Spleen (tissue), 11 donors: ENCODE measurements at regions not wholly inside any gene's neighbourhood (a gene's known extent, or its start where the extent isn't known, plus 50 kb on each side); places are given as distances from the start of the nearest gene placed in this dataset.

Source experiments
- DNase-seq: peaks from one replicate; pipeline ENCODE4 v3.0.0-alpha.2; 2020
- H3K27ac ChIP-seq, 8 donors: fragments of 200-600 bp; sonication (generic) in 7 of 8; 1 replicate in 4 of 8; 2 replicates in 4 of 8; pipeline versions ENCODE4 v1.5.0 to v1.8.0; 2016 to 2021; ENCODE audit warnings: inconsistent platforms in 4 of 8, mild to moderate bottlenecking in 4 of 8, moderate library complexity in 1 of 8
- H3K27me3 ChIP-seq, 7 donors: fragments of 200-600 bp; sonication (generic) in 6 of 7; replicated peaks in 1 of 7; 1 replicate in 4 of 7; 2 replicates in 3 of 7; pipeline versions ENCODE4 v1.5.0 to v1.8.0; 2016 to 2021; ENCODE audit warnings: inconsistent platforms in 3 of 7, mild to moderate bottlenecking in 1 of 7
- H3K36me3 ChIP-seq, 6 donors: fragments of 200-600 bp; sonication (generic) in 5 of 6; 1 replicate in 4 of 6; 2 replicates in 2 of 6; pipeline versions ENCODE4 v1.5.0 to v1.8.0; 2016 to 2021; ENCODE audit warnings: inconsistent platforms in 2 of 6
- H3K4me1 ChIP-seq, 6 donors: fragments of 200-600 bp; sonication (generic) in 5 of 6; 1 replicate in 3 of 6; 2 replicates in 3 of 6; pipeline versions ENCODE4 v1.5.0 to v1.8.0; 2016 to 2021; ENCODE audit warnings: inconsistent platforms in 3 of 6
- H3K4me3 ChIP-seq, 8 donors: fragments of 200-600 bp; sonication (generic) in 7 of 8; 1 replicate in 4 of 8; 2 replicates in 4 of 8; pipeline versions ENCODE4 v1.5.0 to v1.8.0; 2016 to 2021; ENCODE audit warnings: inconsistent platforms in 4 of 8, mild to moderate bottlenecking in 4 of 8, moderate library complexity in 2 of 8
- H3K9me3 ChIP-seq, 8 donors: fragments of 200-600 bp; sonication (generic) in 7 of 8; 1 replicate in 4 of 8; 2 replicates in 4 of 8; pipeline versions ENCODE4 v1.5.0 to v1.8.0; 2016 to 2021; ENCODE audit warnings: inconsistent platforms in 4 of 8
- POLR2A ChIP-seq, 3 donors: fragments of 450-650 bp; IDR thresholded peaks; one replicate each; pipeline ENCODE4 v1.5.1; 2017; ENCODE audit warnings: antibody characterized with exemption in 3 of 3, mild to moderate bottlenecking in 1 of 3
- POLR2AphosphoS5 ChIP-seq, 3 donors: sonication (generic); formaldehyde crosslinking; IDR thresholded peaks; one replicate each; pipeline ENCODE4 v1.5.1; 2017; ENCODE audit warnings: antibody characterized with exemption in 3 of 3
- WGBS, 5 donors: extraction: QIAGEN DNeasy Blood & Tissue Kit in 3 of 5; methylation state at CpG; one replicate each; pipeline versions ENCODE4 v1.1.5 to v1.1.7; 2013 to 2018; 5-methylcytosine and 5-hydroxymethylcytosine counted together
- intact Hi-C: fragments of 100-400 bp; cut with DNase I; formaldehyde crosslinking; loops from one replicate; pipeline ENCODE4 v1.15.0; 2023; ENCODE audit warnings: low total_unique reads
- TF ChIP-seq, protein P1 (sequence below), 11 experiments: fragments of 200-600 bp in 7 of 11; fragments of 450-650 bp in 4 of 11; sonication (generic) in 4 of 11; IDR thresholded peaks in 8 of 11; conservative IDR thresholded peaks in 3 of 11; 1 replicate in 7 of 11; 2 replicates in 4 of 11; pipeline versions ENCODE4 v1.4.0 to v1.8.0; 2016 to 2021; ENCODE audit warnings: antibody characterized with exemption in 11 of 11, inconsistent platforms in 4 of 11, mild to moderate bottlenecking in 1 of 11
- donor health status: healthy with polysubstance abuse.
- donor health status: DM: no; HTN: no; CAD: no; lungs with moderate emphysema.
- donor health status: DM: no; HTN: no; CAD: no.
- donor health status: Bipolar disorder and iron deficiency.
- donor health status: healthy.
- donor health status: DM: no; HTN: no; CAD: no.
- donor health status: DM: yes; HTN: yes; CAD: no.

DNA sequence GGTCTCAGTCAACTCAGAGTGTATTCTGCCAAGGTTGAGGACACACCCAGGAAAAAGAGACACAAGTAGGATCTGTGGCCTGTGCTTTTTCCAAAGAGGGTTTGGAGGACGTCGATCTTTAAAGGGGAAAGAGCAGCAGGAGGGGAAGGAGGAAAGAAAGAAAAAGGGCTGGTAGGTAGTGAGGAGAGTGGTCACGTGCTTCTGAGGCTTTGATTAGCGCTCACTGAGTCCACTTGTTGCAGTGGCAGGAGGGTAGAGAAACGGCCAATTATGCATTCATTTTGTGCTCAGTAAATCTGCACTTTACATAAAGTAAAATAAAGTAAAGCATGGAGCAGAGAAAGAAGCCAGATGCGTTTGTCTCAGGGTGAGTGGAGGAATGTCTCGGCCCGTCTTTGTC is 126.0 kb upstream of the VSTM2B start:
- DNase-seq, result no peak
- no peak for TF ChIP-seq POLR2AphosphoS5 (IDR thresholded peaks at IDR 0.05)
- no peak for TF ChIP-seq POLR2A (IDR thresholded peaks at IDR 0.05)
- TF ChIP-seq, protein P1, sequence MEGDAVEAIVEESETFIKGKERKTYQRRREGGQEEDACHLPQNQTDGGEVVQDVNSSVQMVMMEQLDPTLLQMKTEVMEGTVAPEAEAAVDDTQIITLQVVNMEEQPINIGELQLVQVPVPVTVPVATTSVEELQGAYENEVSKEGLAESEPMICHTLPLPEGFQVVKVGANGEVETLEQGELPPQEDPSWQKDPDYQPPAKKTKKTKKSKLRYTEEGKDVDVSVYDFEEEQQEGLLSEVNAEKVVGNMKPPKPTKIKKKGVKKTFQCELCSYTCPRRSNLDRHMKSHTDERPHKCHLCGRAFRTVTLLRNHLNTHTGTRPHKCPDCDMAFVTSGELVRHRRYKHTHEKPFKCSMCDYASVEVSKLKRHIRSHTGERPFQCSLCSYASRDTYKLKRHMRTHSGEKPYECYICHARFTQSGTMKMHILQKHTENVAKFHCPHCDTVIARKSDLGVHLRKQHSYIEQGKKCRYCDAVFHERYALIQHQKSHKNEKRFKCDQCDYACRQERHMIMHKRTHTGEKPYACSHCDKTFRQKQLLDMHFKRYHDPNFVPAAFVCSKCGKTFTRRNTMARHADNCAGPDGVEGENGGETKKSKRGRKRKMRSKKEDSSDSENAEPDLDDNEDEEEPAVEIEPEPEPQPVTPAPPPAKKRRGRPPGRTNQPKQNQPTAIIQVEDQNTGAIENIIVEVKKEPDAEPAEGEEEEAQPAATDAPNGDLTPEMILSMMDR (IDR thresholded peaks at IDR 0.05 in 8 of 11, conservative IDR thresholded peaks at IDR 0.05 in 3 of 11), result no peak
- Histone ChIP-seq H3K36me3 (no peaks in the 10 kb centered on the region), H3K4me1 (peaks cover 0 to 8% (median 0%) of the 10 kb centered on the region in 6 donors), H3K27ac (no peak overlapping the region), H3K9me3 (no peaks in the 10 kb centered on the region), H3K4me3 (no peak overlapping the region), H3K27me3 (peaks cover 0 to 14% (median 0%) of the 10 kb centered on the region in 7 donors)
- WGBS, 5 donors, result 58 to 70% (median 65%) methylated on average over 8 of the region's 8 CpGs
- intact Hi-C loops, result no loop called here

- H3K36me3 ChIP-seq, result no peaks in the 10 kb centered on the region
- H3K4me3 ChIP-seq, result no peak overlapping the region
- TF ChIP-seq POLR2A (IDR thresholded peaks at IDR 0.05) (no peak), POLR2AphosphoS5 (IDR thresholded peaks at IDR 0.05) (no peak)
- TF ChIP-seq, protein P1 (IDR thresholded peaks at IDR 0.05 in 8 of 11, conservative IDR thresholded peaks at IDR 0.05 in 3 of 11), result no peak
- no peak for DNase-seq
- H3K27ac ChIP-seq, result no peak overlapping the region
- 50 to 83% (median 76%) methylated on average over 9 to 23 of the region's 23 CpGs for WGBS, 5 donors
- no peaks in the 10 kb centered on the region for H3K9me3 ChIP-seq
- peaks cover 0 to 14% (median 0%) of the 10 kb centered on the region in 7 donors for H3K27me3 ChIP-seq
- intact Hi-C loops, result no loop called here
- H3K4me1 ChIP-seq, result peaks cover 0 to 8% (median 0%) of the 10 kb centered on the region in 6 donors
Observed at GRCh38 chr19:29400917-29401711, 124.7 kb upstream of the VSTM2B start.

GRCh38 chr19:29401712-29402421 is 123.9 kb upstream of the VSTM2B start:
- H3K9me3 ChIP-seq, result no peaks in the 10 kb centered on the region
- peaks cover 0 to 8% (median 0%) of the 10 kb centered on the region in 6 donors for H3K4me1 ChIP-seq
- H3K27me3 ChIP-seq, result peaks cover 0 to 14% (median 0%) of the 10 kb centered on the region in 7 donors
- no peaks in the 10 kb centered on the region for H3K36me3 ChIP-seq
- intact Hi-C loops, result no loop called here
- TF ChIP-seq, protein P1 (IDR thresholded peaks at IDR 0.05 in 8 of 11, conservative IDR thresholded peaks at IDR 0.05 in 3 of 11), result no peak
- TF ChIP-seq POLR2A (IDR thresholded peaks at IDR 0.05), result no peak
- no peak for TF ChIP-seq POLR2AphosphoS5 (IDR thresholded peaks at IDR 0.05)
- no peak overlapping the region for H3K4me3 ChIP-seq
- no peak for DNase-seq
- WGBS, 5 donors, result 66 to 79% (median 77%) methylated on average over 8 to 14 of the region's 14 CpGs
- H3K27ac ChIP-seq, result no peak overlapping the region

GRCh38 chr19:29402563-29402962 is 123.2 kb upstream of the VSTM2B start:
- TF ChIP-seq POLR2A (IDR thresholded peaks at IDR 0.05), result no peak
- TF ChIP-seq, protein P1 (IDR thresholded peaks at IDR 0.05 in 8 of 11, conservative IDR thresholded peaks at IDR 0.05 in 3 of 11), result no peak
- TF ChIP-seq POLR2AphosphoS5 (IDR thresholded peaks at IDR 0.05), result no peak
- H3K4me3 ChIP-seq, result no peak overlapping the region
- H3K27ac ChIP-seq, result no peak overlapping the region
- no peaks in the 10 kb centered on the region for H3K9me3 ChIP-seq
- 50 to 82% (median 76%) methylated on average over 1 to 6 of the region's 6 CpGs for WGBS, 5 donors
- peaks cover 0 to 8% (median 0%) of the 10 kb centered on the region in 6 donors for H3K4me1 ChIP-seq
- no peak for DNase-seq
- H3K27me3 ChIP-seq, result peaks cover 0 to 7% (median 0%) of the 10 kb centered on the region in 7 donors
- intact Hi-C loops, result no loop called here
- no peaks in the 10 kb centered on the region for H3K36me3 ChIP-seq
